ENCODE measurements at regions not wholly inside any gene's neighbourhood (a gene's known extent, or its start where the extent isn't known, plus 50 kb on each side); places are given as distances from the start of the nearest gene placed in this dataset.

- TF ChIP-seq CTCF (optimal IDR thresholded peaks at IDR 0.05 in 1 of 3, IDR thresholded peaks at IDR 0.05 in 1 of 3, conservative IDR thresholded peaks at IDR 0.05 in 1 of 3; ENCODE audit: extremely low read depth in 1 of 3, insufficient read depth in 2 of 3, low read length in 3 of 3): no peak
- TF ChIP-seq EZH2 (IDR thresholded peaks at IDR 0.05; ENCODE audit: low read length): no peak
Observed at GRCh38 chr1:118751166-118751565, 237.0 kb downstream of the TBX15 start.
